Hepatocyte (in vitro differentiated cells): ENCODE measurements at regions not wholly inside any gene's neighbourhood (a gene's known extent, or its start where the extent isn't known, plus 50 kb on each side); places are given as distances from the start of the nearest gene placed in this dataset.

Source experiments
- DNase-seq: peaks from one replicate; pipeline ENCODE4 v3.0.0-alpha.2; 2016; ENCODE audit warnings: low spot score
- H2AFZ ChIP-seq: fragments of 200-600 bp; sonication (generic); 2 replicates; pipeline ENCODE4 v1.6.0; 2016; ENCODE audit warnings: antibody characterized with exemption, mild to moderate bottlenecking
- H3K27ac ChIP-seq: fragments of 200-600 bp; sonication (generic); 2 replicates; pipeline ENCODE4 v1.5.1; 2016; ENCODE audit warnings: mild to moderate bottlenecking
- H3K27me3 ChIP-seq: fragments of 200-600 bp; sonication (generic); 2 replicates; pipeline ENCODE4 v1.6.1; 2016
- H3K36me3 ChIP-seq: fragments of 200-600 bp; sonication (generic); replicated peaks from 2 replicates; pipeline ENCODE4 v1.5.1; 2016; ENCODE audit warnings: low read depth; ENCODE audit not compliant: insufficient read depth
- H3K4me1 ChIP-seq: fragments of 200-600 bp; sonication (generic); 2 replicates; pipeline ENCODE4 v1.5.1; 2016; ENCODE audit warnings: mild to moderate bottlenecking, moderate library complexity; ENCODE audit not compliant: insufficient read depth
- H3K4me2 ChIP-seq: fragments of 200-600 bp; sonication (generic); 2 replicates; pipeline ENCODE4 v1.6.0; 2016
- H3K4me3 ChIP-seq: fragments of 200-600 bp; sonication (generic); 2 replicates; pipeline ENCODE4 v1.5.1; 2016; ENCODE audit warnings: mild to moderate bottlenecking
- H3K79me2 ChIP-seq: fragments of 200-600 bp; sonication (generic); 2 replicates; pipeline ENCODE4 v1.6.0; 2017; ENCODE audit warnings: mild to moderate bottlenecking
- H3K9me2 ChIP-seq: fragments of 200-600 bp; sonication (generic); replicated peaks from 2 replicates; pipeline ENCODE4 v1.6.0; 2017; ENCODE audit warnings: mild to moderate bottlenecking; ENCODE audit not compliant: insufficient read depth
- H3K9me3 ChIP-seq: fragments of 200-600 bp; sonication (generic); 2 replicates; pipeline ENCODE4 v1.5.1; 2016; ENCODE audit warnings: low read depth, mild to moderate bottlenecking
- H4K20me1 ChIP-seq: fragments of 200-600 bp; sonication (generic); 2 replicates; pipeline ENCODE4 v1.6.0; 2016; ENCODE audit warnings: mild to moderate bottlenecking; ENCODE audit not compliant: insufficient read depth, poor library complexity, severe bottlenecking
- EZH2 ChIP-seq: fragments of 200-600 bp; sonication (generic); IDR thresholded peaks from 2 replicates; pipeline ENCODE4 v1.6.1; 2016; ENCODE audit warnings: antibody characterized with exemption, mild to moderate bottlenecking, borderline replicate concordance
- EZH2phosphoT487 ChIP-seq: fragments of 200-600 bp; sonication (generic); IDR thresholded peaks from one replicate; pipeline ENCODE4 v1.6.1; 2018; ENCODE audit warnings: antibody characterized with exemption, mild to moderate bottlenecking, low read depth, moderate library complexity; ENCODE audit not compliant: unreplicated experiment, severe bottlenecking
- WGBS: methylation state at CpG from one replicate; pipeline ENCODE4 v1.1.6; 2016; ENCODE audit warnings: low lambda C conversion rate; ENCODE audit errors: missing lambda C conversion rate; 5-methylcytosine and 5-hydroxymethylcytosine counted together
- TF ChIP-seq, protein P1 (sequence below): fragments of 200-600 bp; sonication (generic); IDR thresholded peaks from 2 replicates; pipeline ENCODE4 v1.5.1; 2016; ENCODE audit warnings: antibody characterized with exemption, mild to moderate bottlenecking; ENCODE audit not compliant: poor library complexity

DNA sequence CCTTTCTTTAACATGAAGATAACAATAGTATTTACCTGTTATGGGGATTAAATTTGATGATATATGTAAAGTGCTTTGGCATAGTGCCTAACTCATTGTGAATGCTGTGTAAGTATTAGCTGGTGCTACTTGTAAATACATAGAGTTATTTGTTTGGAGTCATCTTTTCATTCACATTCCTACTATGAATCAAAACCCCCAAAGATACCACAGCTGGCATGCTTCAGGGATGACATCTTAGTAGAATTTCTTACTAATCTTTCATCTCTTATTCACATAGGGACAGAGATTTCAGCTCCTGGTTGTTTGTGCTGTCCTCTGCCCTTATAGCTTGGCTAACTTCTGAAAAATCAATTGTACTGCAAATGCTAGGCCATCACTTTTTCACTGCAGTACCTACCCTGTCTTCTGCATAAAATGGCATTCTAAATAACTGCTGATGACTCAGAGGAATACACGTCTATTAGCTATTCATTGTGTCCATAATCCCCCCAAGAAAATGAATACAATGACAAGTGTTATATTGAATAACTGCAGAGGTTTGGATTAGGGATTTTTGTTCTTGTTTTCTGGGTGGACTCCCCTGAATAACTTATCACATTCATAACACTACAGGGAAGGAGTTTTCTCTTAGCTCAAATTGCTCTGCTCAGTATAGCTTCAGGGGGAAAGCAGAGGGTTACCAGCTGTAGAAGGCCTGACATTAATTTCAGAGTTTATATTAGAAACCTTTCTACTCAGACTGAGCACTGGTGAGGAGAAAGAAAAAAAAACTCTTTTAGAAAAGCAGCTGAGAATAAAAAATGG is 192.2 kb upstream of the C9orf72 start:
- H3K79me2 ChIP-seq: no peaks in the 10 kb centered on the region
- no peaks in the 10 kb centered on the region for H3K9me2 ChIP-seq
- DNase-seq: no peak
- H3K9me3 ChIP-seq: no peaks in the 10 kb centered on the region
- no peaks in the 10 kb centered on the region for H3K36me3 ChIP-seq
- no peak overlapping the region for H3K4me3 ChIP-seq
- no peak for TF ChIP-seq EZH2phosphoT487
- TF ChIP-seq, protein P1, sequence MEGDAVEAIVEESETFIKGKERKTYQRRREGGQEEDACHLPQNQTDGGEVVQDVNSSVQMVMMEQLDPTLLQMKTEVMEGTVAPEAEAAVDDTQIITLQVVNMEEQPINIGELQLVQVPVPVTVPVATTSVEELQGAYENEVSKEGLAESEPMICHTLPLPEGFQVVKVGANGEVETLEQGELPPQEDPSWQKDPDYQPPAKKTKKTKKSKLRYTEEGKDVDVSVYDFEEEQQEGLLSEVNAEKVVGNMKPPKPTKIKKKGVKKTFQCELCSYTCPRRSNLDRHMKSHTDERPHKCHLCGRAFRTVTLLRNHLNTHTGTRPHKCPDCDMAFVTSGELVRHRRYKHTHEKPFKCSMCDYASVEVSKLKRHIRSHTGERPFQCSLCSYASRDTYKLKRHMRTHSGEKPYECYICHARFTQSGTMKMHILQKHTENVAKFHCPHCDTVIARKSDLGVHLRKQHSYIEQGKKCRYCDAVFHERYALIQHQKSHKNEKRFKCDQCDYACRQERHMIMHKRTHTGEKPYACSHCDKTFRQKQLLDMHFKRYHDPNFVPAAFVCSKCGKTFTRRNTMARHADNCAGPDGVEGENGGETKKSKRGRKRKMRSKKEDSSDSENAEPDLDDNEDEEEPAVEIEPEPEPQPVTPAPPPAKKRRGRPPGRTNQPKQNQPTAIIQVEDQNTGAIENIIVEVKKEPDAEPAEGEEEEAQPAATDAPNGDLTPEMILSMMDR: no peak
- TF ChIP-seq EZH2: no peak
- no peaks in the 10 kb centered on the region for H4K20me1 ChIP-seq
- no peaks in the 10 kb centered on the region for H3K27me3 ChIP-seq
- no peak overlapping the region for H3K4me2 ChIP-seq
- no peak overlapping the region for H2AFZ ChIP-seq
- H3K27ac ChIP-seq: no peak overlapping the region
- no peaks in the 10 kb centered on the region for H3K4me1 ChIP-seq
- 54% methylated on average over 1 of the region's 1 CpG for WGBS

DNA sequence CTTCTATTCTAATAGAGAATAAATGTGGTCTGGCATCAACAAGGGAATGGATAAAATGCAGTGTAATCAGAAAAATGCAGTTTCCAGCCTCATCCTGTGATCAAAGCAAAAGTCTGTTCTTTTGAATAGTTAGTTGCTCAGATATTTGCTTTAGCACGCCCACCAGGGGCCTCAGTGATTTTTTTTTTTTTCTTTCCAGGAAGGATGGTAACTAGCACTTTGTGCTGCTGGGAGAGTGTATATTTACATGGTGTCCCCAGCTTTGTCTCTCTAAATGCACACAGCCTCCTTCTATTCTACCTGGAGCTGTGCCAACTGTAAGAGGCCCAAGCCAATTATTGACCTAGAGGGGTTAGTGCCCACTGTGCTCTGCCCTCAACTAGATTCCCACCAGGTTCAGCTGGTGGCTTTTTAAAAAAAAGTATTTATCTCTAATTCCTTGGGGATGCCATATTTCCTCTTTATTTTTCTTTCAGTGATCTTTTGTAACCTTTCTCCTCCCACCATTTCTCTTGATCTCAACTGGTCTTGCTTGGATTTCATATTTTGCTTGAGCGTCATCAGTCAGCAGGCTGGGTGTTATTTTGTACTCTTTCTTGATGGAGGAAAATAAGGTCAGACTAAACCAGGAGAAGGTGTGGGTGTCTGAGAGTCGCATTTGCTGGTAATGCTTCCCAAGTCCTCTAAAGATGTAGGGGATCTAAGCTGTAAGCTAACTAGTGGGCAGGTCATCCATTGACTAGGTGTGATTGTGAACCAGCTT is 193.0 kb upstream of the C9orf72 start:
- Histone ChIP-seq H4K20me1 (no peaks in the 10 kb centered on the region), H3K27me3 (no peaks in the 10 kb centered on the region), H3K36me3 (no peaks in the 10 kb centered on the region), H3K4me1 (no peaks in the 10 kb centered on the region), H3K79me2 (no peaks in the 10 kb centered on the region), H3K9me3 (no peaks in the 10 kb centered on the region), H2AFZ (no peak overlapping the region), H3K4me3 (no peak overlapping the region), H3K9me2 (no peaks in the 10 kb centered on the region), H3K27ac (no peak overlapping the region), H3K4me2 (no peak overlapping the region)
- DNase-seq: no peak
- WGBS: 67% methylated on average over 3 of the region's 3 CpGs
- no peak for TF ChIP-seq EZH2
- TF ChIP-seq, protein P1: no peak
- TF ChIP-seq EZH2phosphoT487: no peak

DNA sequence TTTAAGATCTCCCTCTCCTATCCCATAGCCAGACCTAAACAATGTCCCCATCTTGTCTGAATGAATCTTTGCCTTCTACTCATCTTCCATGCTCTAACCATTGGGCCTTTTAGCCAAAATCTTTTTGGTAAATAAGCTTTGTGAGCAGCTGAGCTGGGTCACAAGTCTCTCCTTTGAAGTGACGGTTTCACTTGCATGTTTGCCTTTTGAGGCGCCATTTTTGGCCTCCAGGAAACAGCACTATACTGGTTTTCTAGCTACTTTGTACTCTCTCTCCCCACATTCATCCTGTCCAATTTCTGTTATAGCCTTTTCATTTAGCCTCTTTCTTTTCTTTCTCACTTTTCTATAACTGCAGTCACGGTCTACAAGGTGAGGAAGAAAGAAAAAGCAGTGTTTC is 195.5 kb upstream of the C9orf72 start:
- TF ChIP-seq, protein P1: no peak
- TF ChIP-seq EZH2 (no peak), EZH2phosphoT487 (no peak)
- no peak for DNase-seq
- 84% methylated on average over 3 of the region's 3 CpGs for WGBS
- no peaks in the 10 kb centered on the region for H3K9me3 ChIP-seq
- no peaks in the 10 kb centered on the region for H3K27me3 ChIP-seq
- H3K9me2 ChIP-seq: no peaks in the 10 kb centered on the region
- H3K4me2 ChIP-seq: no peak overlapping the region
- H3K4me3 ChIP-seq: no peak overlapping the region
- H3K79me2 ChIP-seq: no peaks in the 10 kb centered on the region
- H2AFZ ChIP-seq: no peak overlapping the region
- H3K4me1 ChIP-seq: no peaks in the 10 kb centered on the region
- no peak overlapping the region for H3K27ac ChIP-seq
- no peaks in the 10 kb centered on the region for H4K20me1 ChIP-seq
- H3K36me3 ChIP-seq: no peaks in the 10 kb centered on the region
